CD4-positive, alpha-beta T cell treated with Interleukin-15 for 4 hours (primary cell): ENCODE measurements at regions not wholly inside any gene's neighbourhood (a gene's known extent, or its start where the extent isn't known, plus 50 kb on each side); places are given as distances from the start of the nearest gene placed in this dataset.
"Not testable (repeated sequence)": the region's sequence is repeated elsewhere in the genome, so short reads cannot be mapped to it uniquely, and the experiment has no call there.

Experiments used
- DNase-seq: peaks from one replicate; pipeline ENCODE4 v3.0.0-alpha.2; 2020; ENCODE audit warnings: low spot score

- DNase-seq, result no peak
Measured at GRCh38 chr2:192615105-192615504, 420.4 kb upstream of the TMEFF2 start.

- no peak for DNase-seq
Measured at GRCh38 chr2:192604295-192604694, 409.6 kb upstream of the TMEFF2 start.

- DNase-seq, result not testable (repeated sequence)
Measured at GRCh38 chr2:192598649-192599048, 403.9 kb upstream of the TMEFF2 start.

GRCh38 chr2:192593561-192593960 is 398.8 kb upstream of the TMEFF2 start:
- no peak for DNase-seq

GRCh38 chr2:192591617-192592016 is 396.9 kb upstream of the TMEFF2 start:
- no peak for DNase-seq

- DNase-seq, result no peak
Measured at GRCh38 chr2:192585418-192585817, 390.7 kb upstream of the TMEFF2 start.

GRCh38 chr2:192584976-192585375 is 390.2 kb upstream of the TMEFF2 start:
- DNase-seq, result no peak

GRCh38 chr2:192579965-192580700 is 385.4 kb upstream of the TMEFF2 start:
- DNase-seq, result no peak

- no peak for DNase-seq
Measured at GRCh38 chr2:192578780-192579179, 384.0 kb upstream of the TMEFF2 start.

- no peak for DNase-seq
Measured at GRCh38 chr2:192577706-192578105, 383.0 kb upstream of the TMEFF2 start.

GRCh38 chr2:192574552-192574951 is 379.8 kb upstream of the TMEFF2 start:
- DNase-seq, result no peak

GRCh38 chr2:192571636-192572035 is 376.9 kb upstream of the TMEFF2 start:
- DNase-seq, result no peak

GRCh38 chr2:192570788-192571187 is 376.1 kb upstream of the TMEFF2 start:
- DNase-seq, result no peak

GRCh38 chr2:192566863-192567262 is 372.1 kb upstream of the TMEFF2 start:
- no peak for DNase-seq

- no peak for DNase-seq
Measured at GRCh38 chr2:192560326-192560725, 365.6 kb upstream of the TMEFF2 start.

- no peak for DNase-seq
Measured at GRCh38 chr2:192559587-192559986, 364.9 kb upstream of the TMEFF2 start.

GRCh38 chr2:192558637-192559036 is 363.9 kb upstream of the TMEFF2 start:
- no peak for DNase-seq

- DNase-seq, result no peak
Measured at GRCh38 chr2:192555740-192556139, 361.0 kb upstream of the TMEFF2 start.

GRCh38 chr2:192551760-192552159 is 357.0 kb upstream of the TMEFF2 start:
- no peak for DNase-seq

GRCh38 chr2:192546565-192546964 is 351.8 kb upstream of the TMEFF2 start:
- no peak for DNase-seq

GRCh38 chr2:192544371-192544955 is 349.7 kb upstream of the TMEFF2 start:
- no peak for DNase-seq

GRCh38 chr2:192542148-192543066 is 347.7 kb upstream of the TMEFF2 start:
- DNase-seq, result not testable (repeated sequence)

- DNase-seq, result no peak
Measured at GRCh38 chr2:192539306-192539705, 344.6 kb upstream of the TMEFF2 start.
